PC-3 (cell line): ENCODE measurements at regions not wholly inside any gene's neighbourhood (a gene's known extent, or its start where the extent isn't known, plus 50 kb on each side); places are given as distances from the start of the nearest gene placed in this dataset.

Experiments used
- EZH2 ChIP-seq: fragments of 300-600 bp; sonication (generic); IDR thresholded peaks from one replicate; pipeline ENCODE4 v1.6.1; 2017; ENCODE audit warnings: antibody characterized with exemption, mild to moderate bottlenecking, low read length; ENCODE audit not compliant: unreplicated experiment
- EZH2phosphoT487 ChIP-seq: fragments of 300-600 bp; sonication (generic); IDR thresholded peaks from 2 replicates; pipeline ENCODE4 v1.6.1; 2018; ENCODE audit warnings: mild to moderate bottlenecking, antibody characterized with exemption, low read length, borderline replicate concordance
- TF ChIP-seq, protein P1 (sequence below): fragments of 300-600 bp; sonication (generic); conservative IDR thresholded peaks from 2 replicates; pipeline ENCODE4 v1.5.1; 2017; ENCODE audit warnings: antibody characterized with exemption, low read depth, mild to moderate bottlenecking, low read length

DNA sequence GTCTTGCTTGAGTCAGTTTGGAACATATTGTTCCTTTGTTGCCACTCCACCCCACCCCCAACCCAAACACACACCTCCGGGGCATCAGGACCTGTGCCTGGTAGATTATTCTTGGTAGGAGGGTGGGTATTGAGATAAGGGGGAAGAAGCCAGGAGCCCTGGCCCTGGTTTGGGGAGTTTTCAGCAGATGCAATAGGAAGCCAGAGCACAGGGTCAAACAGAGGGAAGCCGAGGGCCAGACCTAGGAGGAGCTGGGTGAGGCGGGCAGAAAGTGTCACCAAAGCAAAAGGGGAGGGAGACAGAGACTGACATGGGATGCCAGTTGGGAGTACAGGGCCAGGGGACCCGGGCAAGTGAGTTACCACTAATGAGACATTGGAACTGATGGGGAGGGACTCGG lies 163.1 kb downstream of the RPLP1 start:
- TF ChIP-seq EZH2, result no peak
- no peak for TF ChIP-seq EZH2phosphoT487
- TF ChIP-seq, protein P1, sequence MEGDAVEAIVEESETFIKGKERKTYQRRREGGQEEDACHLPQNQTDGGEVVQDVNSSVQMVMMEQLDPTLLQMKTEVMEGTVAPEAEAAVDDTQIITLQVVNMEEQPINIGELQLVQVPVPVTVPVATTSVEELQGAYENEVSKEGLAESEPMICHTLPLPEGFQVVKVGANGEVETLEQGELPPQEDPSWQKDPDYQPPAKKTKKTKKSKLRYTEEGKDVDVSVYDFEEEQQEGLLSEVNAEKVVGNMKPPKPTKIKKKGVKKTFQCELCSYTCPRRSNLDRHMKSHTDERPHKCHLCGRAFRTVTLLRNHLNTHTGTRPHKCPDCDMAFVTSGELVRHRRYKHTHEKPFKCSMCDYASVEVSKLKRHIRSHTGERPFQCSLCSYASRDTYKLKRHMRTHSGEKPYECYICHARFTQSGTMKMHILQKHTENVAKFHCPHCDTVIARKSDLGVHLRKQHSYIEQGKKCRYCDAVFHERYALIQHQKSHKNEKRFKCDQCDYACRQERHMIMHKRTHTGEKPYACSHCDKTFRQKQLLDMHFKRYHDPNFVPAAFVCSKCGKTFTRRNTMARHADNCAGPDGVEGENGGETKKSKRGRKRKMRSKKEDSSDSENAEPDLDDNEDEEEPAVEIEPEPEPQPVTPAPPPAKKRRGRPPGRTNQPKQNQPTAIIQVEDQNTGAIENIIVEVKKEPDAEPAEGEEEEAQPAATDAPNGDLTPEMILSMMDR, result no peak
